WI38 (cell line): ENCODE measurements at regions not wholly inside any gene's neighbourhood (a gene's known extent, or its start where the extent isn't known, plus 50 kb on each side); places are given as distances from the start of the nearest gene placed in this dataset.

Experiments used
- H3K4me3 ChIP-seq: 2 replicates; pipeline ENCODE4 v1.5.1; 2011; ENCODE audit warnings: low read depth, mild to moderate bottlenecking, control low read depth, low read length
- CTCF ChIP-seq: IDR thresholded peaks from 2 replicates; pipeline ENCODE4 v1.5.1; 2012; ENCODE audit warnings: low read depth, mild to moderate bottlenecking, control low read depth, low read length

- TF ChIP-seq CTCF = no peak
- H3K4me3 ChIP-seq = no peak overlapping the region
Observed at GRCh38 chr18:39434223-39434920, 1868.8 kb upstream of the CELF4 start.

- no peak for TF ChIP-seq CTCF
- H3K4me3 ChIP-seq = no peak overlapping the region
Observed at GRCh38 chr18:39425172-39425850, 1859.7 kb upstream of the CELF4 start.

- TF ChIP-seq CTCF = no peak
- H3K4me3 ChIP-seq = no peak overlapping the region
Observed at GRCh38 chr18:39424261-39424660, 1858.7 kb upstream of the CELF4 start.

- TF ChIP-seq CTCF = no peak
- no peak overlapping the region for H3K4me3 ChIP-seq
Observed at GRCh38 chr18:39421276-39421675, 1855.7 kb upstream of the CELF4 start.

GRCh38 chr18:39419315-39419714 lies 1853.7 kb upstream of the CELF4 start:
- no peak for TF ChIP-seq CTCF
- no peak overlapping the region for H3K4me3 ChIP-seq

- no peak overlapping the region for H3K4me3 ChIP-seq
- no peak for TF ChIP-seq CTCF
Observed at GRCh38 chr18:39415471-39415870, 1849.9 kb upstream of the CELF4 start.

GRCh38 chr18:39414009-39414700 lies 1848.6 kb upstream of the CELF4 start:
- H3K4me3 ChIP-seq = no peak overlapping the region
- TF ChIP-seq CTCF = no peak
